ENCODE measurements at regions not wholly inside any gene's neighbourhood (a gene's known extent, or its start where the extent isn't known, plus 50 kb on each side); places are given as distances from the start of the nearest gene placed in this dataset.

DNA sequence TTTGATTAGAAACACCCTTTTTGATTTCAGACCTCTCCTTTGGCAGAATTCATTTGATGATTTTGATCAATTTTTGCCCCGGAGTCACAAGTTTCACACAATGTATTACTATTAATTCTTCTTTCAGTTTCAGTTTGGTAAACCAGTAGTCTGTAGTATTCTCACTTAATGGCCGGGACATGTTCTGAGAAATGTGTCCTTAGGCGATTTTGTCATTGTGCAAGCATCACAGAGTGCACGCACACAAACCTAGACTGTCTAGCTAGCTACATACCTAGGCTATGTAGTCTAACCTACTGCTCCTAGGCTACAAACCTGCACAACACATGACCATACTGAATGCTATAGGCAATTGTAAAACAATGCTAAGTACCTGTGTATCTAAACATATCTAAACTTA, 662.5 kb downstream of the IRX1 start:
- 13 to 100% (median 67%) methylated on average over 1 to 4 of the region's 4 CpGs; no CpG with 5 or more reads in 1 of the 10 experiments for WGBS, 10 experiments
- Histone ChIP-seq H3K4me1 (replicated peaks in 1 of 2) (no peaks in the 10 kb centered on the region), H3K4me3 (no peak overlapping the region), H3K27ac (no peak overlapping the region)
- in situ Hi-C loops (cut with MboI; ENCODE audit: low pct_unique_long_range_greater_than_20kb in 2 of 9, low sequenced_read_pairs in 9 of 9, unreplicated experiment in 9 of 9), result no loop called here
- no peak for ATAC-seq (replicated peaks in 6 of 8)

DNA sequence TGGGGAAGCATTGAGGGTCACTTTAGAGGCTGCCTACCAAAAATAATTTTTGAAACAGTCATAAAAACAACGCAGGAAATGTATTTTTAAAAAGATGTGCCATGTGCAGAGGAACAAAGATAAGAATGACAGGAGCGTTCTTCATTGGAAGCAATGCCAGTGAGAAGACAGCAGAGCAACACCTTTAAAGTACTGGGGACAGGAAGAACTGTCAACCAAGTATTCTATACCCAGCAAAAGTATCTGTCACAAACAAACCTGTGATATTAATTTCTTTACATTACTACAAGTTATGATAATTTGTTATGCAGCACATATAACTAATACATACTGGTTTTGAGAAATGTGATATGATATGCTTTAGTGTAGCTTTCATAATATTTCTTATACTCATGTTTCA, 675.6 kb downstream of the IRX1 start:
- H3K4me3 ChIP-seq, result no peak overlapping the region
- H3K27ac ChIP-seq, result no peak overlapping the region
- no peak for ATAC-seq (replicated peaks in 6 of 8)
- WGBS, 10 experiments, result 0 to 96% (median 71%) methylated on average over 1 to 2 of the region's 2 CpGs; no CpG with 5 or more reads in 3 of the 10 experiments
- in situ Hi-C loops (cut with MboI; ENCODE audit: low pct_unique_long_range_greater_than_20kb in 2 of 9, low sequenced_read_pairs in 9 of 9, unreplicated experiment in 9 of 9), result no loop called here
- H3K4me1 ChIP-seq (replicated peaks in 1 of 2), result no peaks in the 10 kb centered on the region

DNA sequence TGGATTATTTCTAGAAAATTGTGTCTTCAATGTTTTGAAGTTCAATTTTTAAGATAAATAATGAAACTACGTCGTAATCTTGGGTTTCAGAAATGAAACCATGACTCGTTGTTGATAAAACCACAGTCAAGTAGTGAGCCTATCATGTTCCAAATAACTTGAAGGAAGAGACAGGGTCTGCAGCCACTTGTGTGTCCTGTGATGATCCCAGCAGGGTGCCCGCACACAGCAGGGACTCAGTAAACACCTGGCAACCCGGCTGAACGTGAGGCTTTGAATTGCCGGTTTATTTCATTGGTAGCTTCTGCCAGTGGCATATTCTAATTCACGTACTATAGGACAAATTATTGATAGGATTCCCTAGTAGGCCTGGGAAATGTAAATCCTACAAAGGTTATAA, 679.6 kb downstream of the IRX1 start:
- no peak overlapping the region for H3K4me3 ChIP-seq
- no peaks in the 10 kb centered on the region for H3K4me1 ChIP-seq (replicated peaks in 1 of 2)
- no peak overlapping the region for H3K27ac ChIP-seq
- 33 to 85% (median 66%) methylated on average over 4 to 8 of the region's 8 CpGs for WGBS, 10 experiments
- no peak for ATAC-seq (replicated peaks in 6 of 8)
- in situ Hi-C loops (cut with MboI; ENCODE audit: low pct_unique_long_range_greater_than_20kb in 2 of 9, low sequenced_read_pairs in 9 of 9, unreplicated experiment in 9 of 9), result no loop called here

DNA sequence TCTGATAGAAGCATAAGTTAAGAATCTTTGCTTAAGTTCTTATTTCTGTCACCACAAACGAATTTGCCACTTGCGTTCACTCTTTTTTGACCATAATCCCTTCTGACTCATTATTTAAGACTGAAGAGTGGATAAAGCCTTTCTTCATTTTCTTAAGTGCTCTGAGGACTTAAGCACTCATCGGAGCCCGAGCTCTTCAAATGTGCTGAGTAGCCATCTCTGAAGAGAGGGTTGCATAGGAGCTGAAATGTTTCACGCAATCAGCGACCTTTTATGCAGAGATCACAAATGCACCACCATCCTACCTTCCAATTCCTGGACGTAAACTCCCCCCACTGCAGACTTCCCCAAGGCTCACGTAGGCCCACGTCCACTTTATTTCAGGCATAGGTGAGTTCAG, 699.2 kb downstream of the IRX1 start:
- 18 to 100% (median 81%) methylated on average over 2 to 9 of the region's 9 CpGs for WGBS, 10 experiments
- H3K4me3 ChIP-seq, result no peak overlapping the region
- in situ Hi-C loops (cut with MboI; ENCODE audit: low pct_unique_long_range_greater_than_20kb in 2 of 9, low sequenced_read_pairs in 9 of 9, unreplicated experiment in 9 of 9), result no loop called here
- H3K4me1 ChIP-seq (replicated peaks in 1 of 2), result peaks cover 0 to 4% of the 10 kb centered on the region in 2 donors
- H3K27ac ChIP-seq, result no peak overlapping the region
- peak in 1 of 8 experiments; percentile 54 for ATAC-seq (replicated peaks in 6 of 8)

DNA sequence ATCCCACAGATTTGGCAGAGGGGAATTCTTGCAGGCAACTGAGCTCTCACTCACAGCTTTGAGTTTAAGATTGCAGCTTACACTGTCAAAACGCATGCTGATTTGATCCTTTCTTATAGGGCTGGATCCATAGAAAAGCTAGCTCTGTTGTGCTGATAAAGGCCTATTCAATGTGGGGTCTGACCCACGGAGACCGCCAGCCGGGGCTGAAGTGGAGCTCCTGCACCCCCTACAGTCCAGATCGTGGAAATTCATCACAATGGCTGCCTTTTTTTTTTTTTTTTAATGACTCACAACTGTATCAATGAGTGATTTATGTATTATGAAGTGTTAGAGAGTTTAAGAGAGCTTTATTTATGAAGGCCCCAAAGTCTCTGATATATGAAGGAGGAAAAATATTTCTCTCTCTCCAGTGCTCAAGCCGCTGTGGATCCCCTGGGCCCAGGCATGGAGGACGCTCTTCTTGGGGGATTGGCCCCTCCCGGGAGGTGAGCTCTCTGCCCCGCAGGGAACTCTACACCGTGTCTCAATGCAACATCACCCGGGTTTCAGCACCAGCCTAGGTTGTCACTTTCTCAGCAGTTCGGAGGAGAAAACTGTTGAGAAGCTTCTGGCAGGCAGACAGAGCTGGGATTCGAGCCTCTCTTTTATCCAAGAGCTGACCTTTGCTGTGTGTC, 700.2 kb downstream of the IRX1 start:
- Histone ChIP-seq H3K4me1 (replicated peaks in 1 of 2) (peaks cover 0 to 4% of the 10 kb centered on the region in 2 donors), H3K27ac (no peak overlapping the region), H3K4me3 (no peak overlapping the region)
- ATAC-seq (replicated peaks in 6 of 8), result peak in 6 of 8 experiments; percentile 36 to 99 (median 98)
- 0 to 37% (median 19%) methylated on average over 3 to 10 of the region's 13 CpGs; no CpG with 5 or more reads in 1 of the 10 experiments for WGBS, 10 experiments
- in situ Hi-C loops (cut with MboI; ENCODE audit: low pct_unique_long_range_greater_than_20kb in 2 of 9, low sequenced_read_pairs in 9 of 9, unreplicated experiment in 9 of 9), result no loop called here

DNA sequence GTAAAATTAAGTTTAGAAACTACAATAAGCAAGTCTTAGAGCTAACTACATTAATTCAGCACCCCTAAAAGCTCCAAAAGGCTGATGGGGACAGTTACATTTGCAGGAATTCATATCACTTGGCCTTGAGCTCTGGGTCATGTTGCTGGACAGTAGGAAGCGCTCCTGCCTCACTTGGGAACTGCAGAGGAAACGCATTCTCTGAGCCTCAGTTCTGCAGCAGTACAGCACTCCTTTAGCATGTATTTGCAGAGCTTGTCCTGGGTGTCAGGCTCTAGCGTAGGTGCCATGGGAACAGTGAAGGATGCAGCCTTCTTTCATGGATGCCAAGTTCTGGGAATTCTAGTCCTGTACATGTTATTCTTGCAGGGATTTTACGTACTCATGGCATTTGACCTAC, 710.4 kb downstream of the IRX1 start:
- Histone ChIP-seq H3K4me1 (replicated peaks in 1 of 2) (peaks cover 0 to 3% of the 10 kb centered on the region in 2 donors), H3K27ac (no peak overlapping the region), H3K4me3 (no peak overlapping the region)
- 6 to 100% (median 31%) methylated on average over 1 to 4 of the region's 4 CpGs; no CpG with 5 or more reads in 3 of the 10 experiments for WGBS, 10 experiments
- in situ Hi-C loops (cut with MboI; ENCODE audit: low pct_unique_long_range_greater_than_20kb in 2 of 9, low sequenced_read_pairs in 9 of 9, unreplicated experiment in 9 of 9), result no loop called here
- ATAC-seq (replicated peaks in 6 of 8), result peak in 1 of 8 experiments; percentile 63

DNA sequence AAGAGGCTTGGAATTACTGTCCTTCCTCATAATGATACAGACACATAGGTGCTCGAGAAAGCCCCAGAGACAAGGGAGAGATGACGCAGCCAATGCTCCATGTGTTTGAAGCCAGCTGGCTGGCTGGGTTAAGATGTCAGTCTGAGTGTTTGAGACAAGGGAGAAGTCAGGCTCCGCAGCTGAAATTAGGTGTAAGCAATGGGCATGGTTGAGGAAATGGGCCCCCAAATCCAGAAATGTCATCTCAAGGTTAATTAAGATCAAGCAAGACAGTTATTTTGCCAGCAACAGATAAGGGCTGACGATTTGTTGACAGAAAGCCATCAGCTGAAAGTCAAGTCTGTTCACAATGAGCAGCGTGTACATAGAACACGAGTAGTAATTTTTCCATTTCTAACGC, 713.4 kb downstream of the IRX1 start:
- ATAC-seq (replicated peaks in 6 of 8), result no peak
- WGBS, 10 experiments, result 0 to 85% (median 67%) methylated on average over 2 to 6 of the region's 7 CpGs; no CpG with 5 or more reads in 2 of the 10 experiments
- H3K4me1 ChIP-seq (replicated peaks in 1 of 2), result peaks cover 0 to 3% of the 10 kb centered on the region in 2 donors
- H3K27ac ChIP-seq, result no peak overlapping the region
- H3K4me3 ChIP-seq, result no peak overlapping the region
- in situ Hi-C loops (cut with MboI; ENCODE audit: low pct_unique_long_range_greater_than_20kb in 2 of 9, low sequenced_read_pairs in 9 of 9, unreplicated experiment in 9 of 9), result no loop called here

DNA sequence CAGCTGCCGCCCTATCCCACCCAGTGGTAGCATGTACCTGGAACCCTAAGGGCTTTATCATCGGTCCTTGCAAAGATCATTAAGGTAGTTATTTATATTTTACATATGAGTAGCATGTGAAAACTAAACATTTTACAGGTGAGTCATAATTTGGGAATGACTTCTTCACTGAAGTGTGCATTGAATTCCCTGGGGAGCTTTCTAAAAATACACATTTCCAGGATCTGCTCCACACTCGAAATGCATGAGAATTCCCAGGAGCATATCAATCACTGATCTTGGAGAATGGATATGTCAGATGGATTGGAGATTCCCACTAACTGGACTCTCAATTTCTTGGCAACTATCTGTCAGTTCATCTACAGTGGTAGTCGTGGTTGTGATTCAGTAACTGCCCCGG, 717.5 kb downstream of the IRX1 start:
- in situ Hi-C loops (cut with MboI; ENCODE audit: low pct_unique_long_range_greater_than_20kb in 2 of 9, low sequenced_read_pairs in 9 of 9, unreplicated experiment in 9 of 9), result no loop called here
- WGBS, 10 experiments, result 14 to 100% (median 68%) methylated on average over 1 to 3 of the region's 5 CpGs; no CpG with 5 or more reads in 2 of the 10 experiments
- ATAC-seq (replicated peaks in 6 of 8), result peak in 2 of 8 experiments; percentile 26 to 30

DNA sequence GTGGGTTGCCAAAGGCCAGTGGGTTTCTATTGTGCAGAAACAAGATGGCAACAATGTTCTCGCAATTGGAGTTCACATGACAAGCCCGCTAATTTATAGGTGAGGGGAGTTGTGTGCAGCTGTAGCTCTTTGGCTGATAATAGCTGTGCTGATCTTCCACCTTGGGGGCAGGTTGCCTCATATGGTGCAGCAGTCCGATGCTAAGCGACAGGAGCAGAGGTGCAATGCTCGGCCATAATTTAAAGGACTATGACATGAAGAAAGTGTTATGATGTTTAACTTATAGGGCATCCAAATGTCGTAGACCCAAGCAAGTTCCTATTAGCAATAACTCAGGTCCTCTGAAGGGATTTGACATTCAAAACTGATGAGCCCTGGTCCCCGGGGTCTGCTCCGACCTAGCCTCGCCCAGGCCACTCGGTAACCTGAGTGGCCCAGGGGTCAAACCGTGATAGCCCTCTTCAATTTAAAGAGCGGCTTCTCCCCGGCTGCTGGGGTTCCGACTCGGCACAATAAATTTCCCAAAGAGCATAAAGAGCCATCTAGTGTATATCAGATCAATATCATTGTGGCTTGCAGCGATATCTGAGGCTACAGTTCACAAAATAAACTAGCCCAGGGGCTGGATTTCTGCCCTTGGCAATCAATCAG, 724.0 kb downstream of the IRX1 start:
- in situ Hi-C loops (cut with MboI; ENCODE audit: low pct_unique_long_range_greater_than_20kb in 2 of 9, low sequenced_read_pairs in 9 of 9, unreplicated experiment in 9 of 9), result no loop called here
- Histone ChIP-seq H3K4me3 (no peak overlapping the region), H3K4me1 (replicated peaks in 1 of 2) (peaks cover 0 to 26% of the 10 kb centered on the region in 2 donors), H3K27ac (no peak overlapping the region)
- WGBS, 10 experiments, result 22 to 79% (median 48%) methylated on average over 2 to 11 of the region's 16 CpGs; no CpG with 5 or more reads in 1 of the 10 experiments
- peak in 4 of 8 experiments; percentile 57 to 89 (median 84) for ATAC-seq (replicated peaks in 6 of 8)

More for the DNA sequence above, 717.5 kb downstream of the IRX1 start:
- H3K4me1 ChIP-seq (replicated peaks in 1 of 2), result peaks cover 0 to 7% of the 10 kb centered on the region in 2 donors
- H3K27ac ChIP-seq, result no peak overlapping the region
- no peak overlapping the region for H3K4me3 ChIP-seq

DNA sequence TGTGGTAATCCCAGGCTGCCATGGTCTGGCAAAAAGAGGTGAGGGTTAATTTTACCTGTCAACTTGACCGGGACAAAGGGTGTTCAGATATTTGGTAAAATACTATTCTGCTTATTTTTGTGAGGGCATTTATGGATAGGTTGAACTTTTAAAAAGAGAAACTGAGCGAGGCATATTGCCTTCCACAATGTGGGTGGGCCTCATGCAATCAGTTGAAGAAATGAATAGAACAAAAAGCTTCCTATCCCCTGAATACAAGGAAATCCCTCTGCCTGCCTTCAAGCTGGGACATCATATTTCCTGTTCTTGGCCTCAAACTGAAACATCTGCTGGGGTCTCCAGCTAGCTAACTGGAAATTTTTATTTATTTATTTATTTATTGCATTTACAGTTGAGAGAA, 734.7 kb downstream of the IRX1 start:
- 22 to 100% (median 67%) methylated on average over 1 to 2 of the region's 2 CpGs; no CpG with 5 or more reads in 2 of the 10 experiments for WGBS, 10 experiments
- no peak for ATAC-seq (replicated peaks in 6 of 8)
- Histone ChIP-seq H3K4me1 (replicated peaks in 1 of 2) (no peaks in the 10 kb centered on the region), H3K4me3 (no peak overlapping the region), H3K27ac (no peak overlapping the region)
- in situ Hi-C loops (cut with MboI; ENCODE audit: low pct_unique_long_range_greater_than_20kb in 2 of 9, low sequenced_read_pairs in 9 of 9, unreplicated experiment in 9 of 9), result no loop called here

DNA sequence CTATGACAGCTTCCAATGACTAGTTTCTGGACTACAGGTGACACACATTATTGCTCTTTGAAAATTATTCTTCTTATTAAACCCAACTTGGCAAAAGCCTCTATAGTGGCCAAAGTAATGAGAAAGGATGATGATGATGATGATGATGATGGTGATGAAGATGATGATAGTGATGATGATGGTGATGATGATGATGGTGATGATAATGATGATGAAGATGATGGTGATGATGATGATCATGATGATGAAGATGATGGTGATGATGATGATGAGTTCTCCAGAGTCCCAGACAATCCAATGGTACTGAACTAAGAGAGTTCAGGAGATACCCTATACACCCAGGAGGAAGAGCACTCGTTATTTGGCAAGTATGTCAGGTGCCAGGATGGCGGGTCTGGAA, 739.4 kb downstream of the IRX1 start:
- no peak for ATAC-seq (replicated peaks in 6 of 8)
- H3K4me1 ChIP-seq (replicated peaks in 1 of 2), result no peaks in the 10 kb centered on the region
- no peak overlapping the region for H3K4me3 ChIP-seq
- in situ Hi-C loops (cut with MboI; ENCODE audit: low pct_unique_long_range_greater_than_20kb in 2 of 9, low sequenced_read_pairs in 9 of 9, unreplicated experiment in 9 of 9), result no loop called here
- no peak overlapping the region for H3K27ac ChIP-seq
- WGBS, 10 experiments, result 0 to 100% (median 33%) methylated on average over 1 to 2 of the region's 2 CpGs; no CpG with 5 or more reads in 2 of the 10 experiments

DNA sequence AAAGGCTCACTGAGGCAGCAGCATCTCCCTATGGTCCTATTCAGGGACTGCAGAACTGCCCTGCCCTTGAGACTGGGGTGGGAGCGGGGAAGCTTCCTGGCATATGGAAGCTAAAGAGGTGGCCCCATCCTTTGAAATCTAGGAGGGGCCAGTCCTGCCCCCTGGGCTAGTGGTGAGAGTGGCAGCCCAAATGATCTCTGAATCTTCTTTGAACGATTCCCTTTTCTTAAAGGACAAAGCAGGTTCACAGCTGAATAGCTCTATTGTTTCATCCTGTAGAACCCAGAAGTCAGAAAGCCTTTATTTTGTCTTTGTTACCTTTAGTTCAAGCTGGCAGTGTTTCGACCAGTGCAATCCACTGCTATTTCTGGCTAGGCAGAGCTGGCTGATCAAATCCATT, 741.9 kb downstream of the IRX1 start:
- peak in 3 of 8 experiments; percentile 50 to 85 (median 81) for ATAC-seq (replicated peaks in 6 of 8)

DNA sequence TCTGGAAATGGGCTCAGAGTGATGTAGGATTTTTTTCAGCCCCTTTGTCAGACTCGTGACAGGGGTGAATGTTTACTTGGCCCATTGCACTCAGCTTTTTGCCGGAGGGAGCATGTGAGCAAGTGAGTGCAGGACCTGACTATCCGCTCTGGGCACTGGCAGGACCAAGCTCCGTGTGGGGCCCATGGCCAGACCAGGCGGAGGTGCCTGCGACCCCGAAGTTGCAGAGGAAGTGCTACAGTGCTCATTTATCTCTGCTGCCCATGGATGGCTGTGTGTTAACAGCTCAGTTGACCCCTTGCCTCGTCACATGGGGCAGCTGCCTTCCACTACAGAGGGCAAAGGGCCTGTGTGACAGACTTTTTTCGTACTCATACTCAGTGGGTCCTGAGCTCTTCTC, 744.3 kb downstream of the IRX1 start:
- H3K27ac ChIP-seq, result no peak overlapping the region
- in situ Hi-C loops (cut with MboI; ENCODE audit: low pct_unique_long_range_greater_than_20kb in 2 of 9, low sequenced_read_pairs in 9 of 9, unreplicated experiment in 9 of 9), result no loop called here
- WGBS, 10 experiments, result 0 to 95% (median 70%) methylated on average over 1 to 8 of the region's 9 CpGs; no CpG with 5 or more reads in 4 of the 10 experiments
- H3K4me1 ChIP-seq (replicated peaks in 1 of 2), result no peaks in the 10 kb centered on the region
- no peak overlapping the region for H3K4me3 ChIP-seq
- no peak for ATAC-seq (replicated peaks in 6 of 8)

More for the DNA sequence above, 741.9 kb downstream of the IRX1 start:
- in situ Hi-C loops (cut with MboI; ENCODE audit: low pct_unique_long_range_greater_than_20kb in 2 of 9, low sequenced_read_pairs in 9 of 9, unreplicated experiment in 9 of 9), result no loop called here
- Histone ChIP-seq H3K4me3 (no peak overlapping the region), H3K27ac (no peak overlapping the region), H3K4me1 (replicated peaks in 1 of 2) (no peaks in the 10 kb centered on the region)
- 0 to 67% (median 13%) methylated on average over 1 to 3 of the region's 3 CpGs; no CpG with 5 or more reads in 1 of the 10 experiments for WGBS, 10 experiments

Data from motor neuron (in vitro differentiated cells).